ENCODE measurements at regions not wholly inside any gene's neighbourhood (a gene's known extent, or its start where the extent isn't known, plus 50 kb on each side); places are given as distances from the start of the nearest gene placed in this dataset.

GRCh38 chr13:58579468-58579867, 947.9 kb downstream of the PCDH17 start:
- TF ChIP-seq GABPA (IDR thresholded peaks at IDR 0.05; ENCODE audit: low read depth), result no peak
- no peak for TF ChIP-seq CTCF (IDR thresholded peaks at IDR 0.05; ENCODE audit: insufficient read depth, low read length)
- TF ChIP-seq SPI1 (IDR thresholded peaks at IDR 0.05; ENCODE audit: borderline replicate concordance, low read depth), result peak; percentile 56; the same call in 1 of the 2 replicates
- TF ChIP-seq REST (IDR thresholded peaks at IDR 0.05; ENCODE audit: insufficient replicate concordance, low read depth), result no peak

Measured in HL-60 (cell line).